Nephron (organoid): ENCODE measurements at regions not wholly inside any gene's neighbourhood (a gene's known extent, or its start where the extent isn't known, plus 50 kb on each side); places are given as distances from the start of the nearest gene placed in this dataset.

Experiments
- H3K27ac Mint-ChIP-seq, 3 experiments: 2 replicates each; pipeline ENCODE4 v1.8.0; 2020; ENCODE audit warnings: mixed read lengths in 3 of 3, mild to moderate bottlenecking in 2 of 3, moderate library complexity in 1 of 3
- H3K27me3 Mint-ChIP-seq: 2 replicates; pipeline ENCODE4 v1.8.0; 2021; ENCODE audit warnings: low read depth, mild to moderate bottlenecking, moderate library complexity, mixed read lengths
- H3K36me3 Mint-ChIP-seq: 2 replicates; pipeline ENCODE4 v1.8.0; 2020; ENCODE audit warnings: low read depth, mixed read lengths
- H3K4me1 Mint-ChIP-seq: 2 replicates; pipeline ENCODE4 v1.8.0; 2020; ENCODE audit warnings: mixed read lengths
- H3K4me3 Mint-ChIP-seq, 3 experiments: 2 replicates each; pipeline ENCODE4 v1.8.0; 2020; ENCODE audit warnings: mild to moderate bottlenecking in 3 of 3, mixed read lengths in 3 of 3, moderate library complexity in 2 of 3
- H3K9me3 Mint-ChIP-seq: 2 replicates; pipeline ENCODE4 v1.8.0; 2020; ENCODE audit warnings: mixed read lengths
- CTCF ChIP-seq, 3 experiments: fragments of 200-600 bp; sonication (generic); IDR thresholded peaks; one replicate each; pipeline ENCODE4 v1.5.0; 2021; ENCODE audit warnings: antibody characterized with exemption in 3 of 3; ENCODE audit not compliant: unreplicated experiment in 3 of 3

- no peak for TF ChIP-seq CTCF (IDR thresholded peaks at IDR 0.05; ENCODE audit: unreplicated experiment in 3 of 3)
- Mint-ChIP-seq H3K27ac (no peak overlapping the region), H3K27me3 (no peaks in the 10 kb centered on the region), H3K36me3 (no peaks in the 10 kb centered on the region), H3K4me3 (no peak overlapping the region), H3K9me3 (no peaks in the 10 kb centered on the region), H3K4me1 (no peaks in the 10 kb centered on the region)
Observed at GRCh38 chr11:27777033-27777432, 76.8 kb upstream of the BDNF start.

GRCh38 chr11:27773884-27774283 is 73.6 kb upstream of the BDNF start:
- Mint-ChIP-seq H3K27ac (no peak overlapping the region), H3K9me3 (no peaks in the 10 kb centered on the region), H3K4me3 (no peak overlapping the region), H3K4me1 (no peaks in the 10 kb centered on the region), H3K27me3 (no peaks in the 10 kb centered on the region), H3K36me3 (no peaks in the 10 kb centered on the region)
- no peak for TF ChIP-seq CTCF (IDR thresholded peaks at IDR 0.05; ENCODE audit: unreplicated experiment in 3 of 3)

- Mint-ChIP-seq H3K27ac (no peak overlapping the region), H3K9me3 (no peaks in the 10 kb centered on the region), H3K27me3 (no peaks in the 10 kb centered on the region), H3K36me3 (no peaks in the 10 kb centered on the region), H3K4me1 (no peaks in the 10 kb centered on the region), H3K4me3 (no peak overlapping the region)
- no peak for TF ChIP-seq CTCF (IDR thresholded peaks at IDR 0.05; ENCODE audit: unreplicated experiment in 3 of 3)
Observed at GRCh38 chr11:27771516-27771915, 71.3 kb upstream of the BDNF start.

- Mint-ChIP-seq H3K9me3 (no peaks in the 10 kb centered on the region), H3K4me1 (no peaks in the 10 kb centered on the region)
- no peak for TF ChIP-seq CTCF (IDR thresholded peaks at IDR 0.05; ENCODE audit: unreplicated experiment in 3 of 3)
Observed at GRCh38 chr11:27770576-27770975, 70.3 kb upstream of the BDNF start.

GRCh38 chr11:27763736-27764135 is 63.5 kb upstream of the BDNF start:
- Mint-ChIP-seq H3K4me3 (no peak overlapping the region), H3K36me3 (no peaks in the 10 kb centered on the region), H3K9me3 (no peaks in the 10 kb centered on the region), H3K4me1 (no peaks in the 10 kb centered on the region), H3K27me3 (no peaks in the 10 kb centered on the region), H3K27ac (no peak overlapping the region)
- TF ChIP-seq CTCF (IDR thresholded peaks at IDR 0.05; ENCODE audit: unreplicated experiment in 3 of 3): no peak

More at GRCh38 chr11:27770576-27770975, 70.3 kb upstream of the BDNF start:
- Mint-ChIP-seq H3K27me3 (no peaks in the 10 kb centered on the region), H3K36me3 (no peaks in the 10 kb centered on the region), H3K4me3 (no peak overlapping the region), H3K27ac (no peak overlapping the region)

GRCh38 chr11:27761356-27761755 is 61.1 kb upstream of the BDNF start:
- Mint-ChIP-seq H3K4me1 (no peaks in the 10 kb centered on the region), H3K27me3 (no peaks in the 10 kb centered on the region), H3K36me3 (no peaks in the 10 kb centered on the region), H3K27ac (no peak overlapping the region), H3K4me3 (no peak overlapping the region), H3K9me3 (no peaks in the 10 kb centered on the region)
- no peak for TF ChIP-seq CTCF (IDR thresholded peaks at IDR 0.05; ENCODE audit: unreplicated experiment in 3 of 3)
